ENCODE measurements at regions not wholly inside any gene's neighbourhood (a gene's known extent, or its start where the extent isn't known, plus 50 kb on each side); places are given as distances from the start of the nearest gene placed in this dataset.

DNA sequence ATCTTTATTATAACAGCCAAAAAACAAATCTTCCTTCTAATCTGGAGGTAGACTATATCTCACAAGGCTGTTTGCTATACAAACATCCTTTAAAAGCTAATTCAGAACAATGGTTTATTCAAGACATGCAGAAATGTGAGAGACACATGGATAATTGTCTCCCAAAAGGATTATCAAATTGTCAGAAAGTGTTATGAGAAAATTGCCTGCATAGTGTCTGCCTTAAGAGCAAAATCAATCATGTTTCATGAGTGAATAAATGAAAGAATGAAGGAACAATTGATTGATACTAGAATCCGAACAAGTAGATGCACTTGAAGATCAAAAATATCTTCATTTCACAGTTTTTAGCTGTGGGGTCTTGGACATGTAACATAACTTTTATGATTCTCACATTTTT, 621.7 kb upstream of the BOD1L1 start:
- Histone ChIP-seq H3K4me1 (no peaks in the 10 kb centered on the region), H3K4me3 (no peak overlapping the region), H3K36me3 (no peaks in the 10 kb centered on the region), H3K27ac (replicated peaks in 1 of 4) (no peak overlapping the region), H3K9me3 (no peaks in the 10 kb centered on the region), H3K27me3 (no peaks in the 10 kb centered on the region)
- WGBS, result 76% methylated on average over 1 of the region's 1 CpG
- TF ChIP-seq POLR2A (IDR thresholded peaks at IDR 0.05; ENCODE audit: low read depth), result no peak
- TF ChIP-seq EP300 (IDR thresholded peaks at IDR 0.05), result no peak
- TF ChIP-seq POLR2AphosphoS5 (IDR thresholded peaks at IDR 0.05), result no peak
- TF ChIP-seq, protein P1, sequence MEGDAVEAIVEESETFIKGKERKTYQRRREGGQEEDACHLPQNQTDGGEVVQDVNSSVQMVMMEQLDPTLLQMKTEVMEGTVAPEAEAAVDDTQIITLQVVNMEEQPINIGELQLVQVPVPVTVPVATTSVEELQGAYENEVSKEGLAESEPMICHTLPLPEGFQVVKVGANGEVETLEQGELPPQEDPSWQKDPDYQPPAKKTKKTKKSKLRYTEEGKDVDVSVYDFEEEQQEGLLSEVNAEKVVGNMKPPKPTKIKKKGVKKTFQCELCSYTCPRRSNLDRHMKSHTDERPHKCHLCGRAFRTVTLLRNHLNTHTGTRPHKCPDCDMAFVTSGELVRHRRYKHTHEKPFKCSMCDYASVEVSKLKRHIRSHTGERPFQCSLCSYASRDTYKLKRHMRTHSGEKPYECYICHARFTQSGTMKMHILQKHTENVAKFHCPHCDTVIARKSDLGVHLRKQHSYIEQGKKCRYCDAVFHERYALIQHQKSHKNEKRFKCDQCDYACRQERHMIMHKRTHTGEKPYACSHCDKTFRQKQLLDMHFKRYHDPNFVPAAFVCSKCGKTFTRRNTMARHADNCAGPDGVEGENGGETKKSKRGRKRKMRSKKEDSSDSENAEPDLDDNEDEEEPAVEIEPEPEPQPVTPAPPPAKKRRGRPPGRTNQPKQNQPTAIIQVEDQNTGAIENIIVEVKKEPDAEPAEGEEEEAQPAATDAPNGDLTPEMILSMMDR (IDR thresholded peaks at IDR 0.05), result no peak
- intact Hi-C loops (cut with DNase I), result no loop called here
- DNase-seq (ENCODE audit: extremely low spot score), result no peak

DNA sequence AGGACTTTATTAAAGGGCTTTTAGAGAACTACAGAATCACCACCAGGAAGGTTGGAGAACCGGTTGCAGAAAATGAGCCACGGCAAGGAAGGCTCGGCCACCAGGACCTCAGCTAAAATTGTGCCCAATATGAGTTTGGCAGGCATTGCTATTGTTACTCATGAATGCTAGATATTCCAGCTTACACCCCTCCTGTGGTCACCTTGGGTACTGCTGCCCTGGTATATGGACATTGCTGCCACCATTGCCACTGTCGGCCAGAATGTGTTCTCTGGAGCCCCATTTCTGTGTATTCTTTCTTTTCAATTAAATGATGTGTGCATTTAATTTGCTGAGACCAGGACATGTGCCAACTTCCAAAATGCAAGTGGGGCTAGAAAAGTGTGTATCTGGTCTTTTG, 626.7 kb upstream of the BOD1L1 start:
- H3K9me3 ChIP-seq, result no peaks in the 10 kb centered on the region
- 91% methylated on average over 4 of the region's 4 CpGs for WGBS
- no peak for TF ChIP-seq EP300 (IDR thresholded peaks at IDR 0.05)
- TF ChIP-seq, protein P1 (IDR thresholded peaks at IDR 0.05), result peak in 2 of 3 experiments; percentile 25 to 50
- H3K36me3 ChIP-seq, result no peaks in the 10 kb centered on the region
- H3K4me1 ChIP-seq, result no peaks in the 10 kb centered on the region
- H3K4me3 ChIP-seq, result no peak overlapping the region
- no peak overlapping the region for H3K27ac ChIP-seq (replicated peaks in 1 of 4)
- H3K27me3 ChIP-seq, result no peaks in the 10 kb centered on the region
- DNase-seq (ENCODE audit: extremely low spot score), result no peak
- intact Hi-C loops (cut with DNase I), result no loop called here

DNA sequence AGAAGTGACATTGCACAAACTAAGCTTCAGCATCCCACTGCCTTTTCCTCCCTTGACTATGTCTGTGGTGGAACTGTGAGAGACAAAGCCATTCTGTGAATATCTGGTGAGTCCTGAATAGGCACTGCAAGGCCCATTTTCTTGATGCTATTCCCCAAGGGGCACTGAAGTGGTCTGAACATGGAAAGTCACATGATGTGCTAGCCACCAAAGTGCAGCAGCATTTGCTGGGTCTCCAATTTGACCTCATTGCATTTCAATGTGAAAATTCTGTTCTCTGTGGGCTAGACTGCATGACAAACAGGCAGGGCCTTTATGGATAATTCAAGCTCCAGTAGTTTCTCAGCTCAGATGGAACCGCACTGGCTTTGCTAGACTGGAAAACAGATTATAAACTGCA, 627.4 kb upstream of the BOD1L1 start:
- Histone ChIP-seq H3K36me3 (no peaks in the 10 kb centered on the region), H3K27ac (replicated peaks in 1 of 4) (no peak overlapping the region), H3K4me1 (no peaks in the 10 kb centered on the region), H3K9me3 (no peaks in the 10 kb centered on the region), H3K27me3 (no peaks in the 10 kb centered on the region), H3K4me3 (no peak overlapping the region)
- no peak for DNase-seq (ENCODE audit: extremely low spot score)
- TF ChIP-seq EP300 (IDR thresholded peaks at IDR 0.05), result no peak
- intact Hi-C loops (cut with DNase I), result no loop called here
- WGBS, result 88% methylated on average over 1 of the region's 1 CpG

DNA sequence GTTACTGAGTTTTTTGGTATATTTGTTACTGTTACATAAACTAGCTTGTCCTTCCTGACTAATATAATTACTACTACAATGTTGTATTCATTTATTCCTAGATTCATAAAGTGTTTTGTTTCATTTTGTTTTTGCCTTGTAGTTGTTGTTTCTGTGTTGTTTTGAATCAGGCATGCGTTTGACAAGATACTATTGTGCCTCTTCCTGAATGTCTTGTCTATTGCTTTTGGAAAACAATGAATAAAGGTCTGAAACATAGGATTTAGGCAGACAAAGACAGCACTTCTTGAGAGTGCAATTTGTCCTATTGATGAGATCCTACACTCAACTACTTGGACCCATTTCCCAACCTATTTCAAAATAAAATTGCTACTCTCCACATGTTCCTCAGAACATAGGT, 630.4 kb upstream of the BOD1L1 start:
- Histone ChIP-seq H3K27me3 (no peaks in the 10 kb centered on the region), H3K4me1 (no peaks in the 10 kb centered on the region), H3K36me3 (no peaks in the 10 kb centered on the region), H3K27ac (replicated peaks in 1 of 4) (no peak overlapping the region), H3K4me3 (no peak overlapping the region), H3K9me3 (no peaks in the 10 kb centered on the region)
- TF ChIP-seq, protein P1 (IDR thresholded peaks at IDR 0.05), result no peak
- TF ChIP-seq EP300 (IDR thresholded peaks at IDR 0.05), result no peak
- no peak for TF ChIP-seq POLR2AphosphoS5 (IDR thresholded peaks at IDR 0.05)
- no peak for TF ChIP-seq POLR2A (IDR thresholded peaks at IDR 0.05; ENCODE audit: low read depth)
- 75% methylated on average over 1 of the region's 1 CpG for WGBS
- intact Hi-C loops (cut with DNase I), result no loop called here
- no peak for DNase-seq (ENCODE audit: extremely low spot score)

GRCh38 chr4:14259936-14260335, 632.4 kb upstream of the BOD1L1 start:
- H3K4me3 ChIP-seq, result no peak overlapping the region
- intact Hi-C loops (cut with DNase I), result no loop called here

More at GRCh38 chr4:14259936-14260335, 632.4 kb upstream of the BOD1L1 start:
- no peak for TF ChIP-seq POLR2AphosphoS5 (IDR thresholded peaks at IDR 0.05)
- TF ChIP-seq POLR2A (IDR thresholded peaks at IDR 0.05; ENCODE audit: low read depth), result no peak
- no peak for TF ChIP-seq EP300 (IDR thresholded peaks at IDR 0.05)
- TF ChIP-seq, protein P1 (IDR thresholded peaks at IDR 0.05), result no peak
- H3K9me3 ChIP-seq, result no peaks in the 10 kb centered on the region
- DNase-seq (ENCODE audit: extremely low spot score), result no peak
- H3K4me1 ChIP-seq, result no peaks in the 10 kb centered on the region
- H3K27ac ChIP-seq (replicated peaks in 1 of 4), result no peak overlapping the region
- 83% methylated on average over 4 of the region's 4 CpGs for WGBS
- H3K27me3 ChIP-seq, result no peaks in the 10 kb centered on the region
- H3K36me3 ChIP-seq, result no peaks in the 10 kb centered on the region

All from esophagus muscularis mucosa (tissue), 4 donors.